ENCODE measurements at regions not wholly inside any gene's neighbourhood (a gene's known extent, or its start where the extent isn't known, plus 50 kb on each side); places are given as distances from the start of the nearest gene placed in this dataset.

DNA sequence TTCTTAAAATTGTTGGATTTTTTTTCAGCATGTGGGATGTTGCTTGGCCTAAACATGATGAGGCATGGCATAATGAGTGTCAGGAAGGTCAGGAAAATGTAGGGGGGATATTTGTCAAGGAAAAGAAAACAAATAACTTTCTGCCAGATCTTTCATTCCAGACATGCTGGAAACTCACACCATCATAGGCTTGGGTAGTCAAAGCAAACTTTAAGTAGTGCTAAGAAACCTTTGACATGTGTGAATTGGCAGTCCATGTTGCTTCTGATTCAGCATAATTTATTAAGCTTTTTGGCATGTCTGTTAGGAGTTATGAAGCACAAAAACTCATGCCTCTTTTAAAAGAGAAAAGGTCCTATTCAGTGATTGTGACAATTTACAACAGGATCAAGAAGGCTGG is 61.3 kb upstream of the MTAP start:
- TF ChIP-seq CTCF (IDR thresholded peaks at IDR 0.05): no peak

- TF ChIP-seq CTCF (IDR thresholded peaks at IDR 0.05): no peak
Observed at GRCh38 chr9:21744320-21744719, 58.1 kb upstream of the MTAP start.

GRCh38 chr9:21744841-21745240 is 57.6 kb upstream of the MTAP start:
- no peak for TF ChIP-seq CTCF (IDR thresholded peaks at IDR 0.05)

GRCh38 chr9:21746550-21746949 is 55.9 kb upstream of the MTAP start:
- no peak for TF ChIP-seq CTCF (IDR thresholded peaks at IDR 0.05)

DNA sequence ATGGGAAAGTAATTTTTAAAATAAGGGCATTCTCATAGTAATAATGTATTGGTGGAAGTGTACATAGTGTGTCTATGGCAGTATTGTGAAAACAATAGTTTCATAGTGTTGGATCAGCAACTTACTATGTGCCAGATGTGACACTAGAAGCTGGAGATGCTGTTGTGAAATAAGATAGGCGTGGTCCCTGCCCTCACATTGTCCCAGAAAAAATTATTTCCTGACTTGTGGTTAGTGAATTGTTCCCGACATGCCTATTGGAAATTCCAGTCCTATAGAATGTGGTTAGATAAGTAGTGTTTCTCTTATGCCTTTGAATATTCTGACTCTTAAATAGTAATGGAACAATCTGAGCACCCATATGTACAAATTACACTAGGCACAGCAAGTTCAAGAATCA is 55.3 kb upstream of the MTAP start:
- no peak for TF ChIP-seq CTCF (IDR thresholded peaks at IDR 0.05)

- no peak for TF ChIP-seq CTCF (IDR thresholded peaks at IDR 0.05)
Observed at GRCh38 chr9:21750021-21750735, 52.3 kb upstream of the MTAP start.

DNA sequence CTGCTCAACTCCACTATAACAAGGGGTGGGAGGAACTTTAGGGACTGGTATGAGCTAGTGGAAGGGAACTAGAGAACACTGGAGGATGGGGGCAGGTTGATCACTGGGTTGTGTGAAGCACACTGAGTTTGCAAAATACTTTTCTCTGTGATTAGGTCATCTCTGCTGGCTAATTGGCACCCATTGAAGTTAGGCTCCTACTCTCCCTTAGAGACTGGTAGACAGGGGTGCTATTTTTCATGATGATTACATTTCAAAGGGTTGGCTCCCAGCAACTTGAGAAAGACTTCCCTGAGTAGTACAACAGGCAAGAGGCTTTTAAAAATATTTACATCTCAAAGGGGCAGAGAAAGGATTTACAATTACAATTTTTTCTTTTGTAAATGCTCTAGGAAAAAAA is 50.4 kb upstream of the MTAP start:
- TF ChIP-seq CTCF (IDR thresholded peaks at IDR 0.05): no peak

Measured in LNCAP (cell line).